GM12872 (cell line): ENCODE measurements at regions not wholly inside any gene's neighbourhood (a gene's known extent, or its start where the extent isn't known, plus 50 kb on each side); places are given as distances from the start of the nearest gene placed in this dataset.

ENCODE experiments used
- TF ChIP-seq, protein P1 (sequence below): IDR thresholded peaks from 3 replicates; pipeline ENCODE4 v1.5.1; 2011; ENCODE audit warnings: low read depth, mild to moderate bottlenecking, low read length, moderate library complexity; ENCODE audit not compliant: insufficient read depth

DNA sequence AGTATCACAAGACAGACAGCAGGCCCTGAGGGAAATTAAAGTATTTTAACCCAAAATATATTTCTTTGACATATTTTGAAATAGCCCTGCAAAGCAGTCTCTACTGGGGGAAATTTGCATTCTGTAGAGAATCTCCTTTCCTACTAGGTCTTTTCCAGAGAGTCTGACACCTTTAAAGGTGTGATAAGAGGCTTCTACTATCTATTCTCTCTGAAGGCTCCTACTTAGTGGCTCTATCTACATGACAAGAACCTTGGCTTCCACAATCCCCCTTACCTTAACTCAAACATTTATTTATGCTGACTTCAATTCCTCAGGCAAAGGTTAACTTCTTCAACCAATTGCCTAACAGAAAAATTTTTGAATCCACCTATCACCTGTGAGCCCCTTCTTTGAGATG is 174.6 kb upstream of the GALNT5 start:
- TF ChIP-seq, protein P1, sequence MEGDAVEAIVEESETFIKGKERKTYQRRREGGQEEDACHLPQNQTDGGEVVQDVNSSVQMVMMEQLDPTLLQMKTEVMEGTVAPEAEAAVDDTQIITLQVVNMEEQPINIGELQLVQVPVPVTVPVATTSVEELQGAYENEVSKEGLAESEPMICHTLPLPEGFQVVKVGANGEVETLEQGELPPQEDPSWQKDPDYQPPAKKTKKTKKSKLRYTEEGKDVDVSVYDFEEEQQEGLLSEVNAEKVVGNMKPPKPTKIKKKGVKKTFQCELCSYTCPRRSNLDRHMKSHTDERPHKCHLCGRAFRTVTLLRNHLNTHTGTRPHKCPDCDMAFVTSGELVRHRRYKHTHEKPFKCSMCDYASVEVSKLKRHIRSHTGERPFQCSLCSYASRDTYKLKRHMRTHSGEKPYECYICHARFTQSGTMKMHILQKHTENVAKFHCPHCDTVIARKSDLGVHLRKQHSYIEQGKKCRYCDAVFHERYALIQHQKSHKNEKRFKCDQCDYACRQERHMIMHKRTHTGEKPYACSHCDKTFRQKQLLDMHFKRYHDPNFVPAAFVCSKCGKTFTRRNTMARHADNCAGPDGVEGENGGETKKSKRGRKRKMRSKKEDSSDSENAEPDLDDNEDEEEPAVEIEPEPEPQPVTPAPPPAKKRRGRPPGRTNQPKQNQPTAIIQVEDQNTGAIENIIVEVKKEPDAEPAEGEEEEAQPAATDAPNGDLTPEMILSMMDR, result no peak

DNA sequence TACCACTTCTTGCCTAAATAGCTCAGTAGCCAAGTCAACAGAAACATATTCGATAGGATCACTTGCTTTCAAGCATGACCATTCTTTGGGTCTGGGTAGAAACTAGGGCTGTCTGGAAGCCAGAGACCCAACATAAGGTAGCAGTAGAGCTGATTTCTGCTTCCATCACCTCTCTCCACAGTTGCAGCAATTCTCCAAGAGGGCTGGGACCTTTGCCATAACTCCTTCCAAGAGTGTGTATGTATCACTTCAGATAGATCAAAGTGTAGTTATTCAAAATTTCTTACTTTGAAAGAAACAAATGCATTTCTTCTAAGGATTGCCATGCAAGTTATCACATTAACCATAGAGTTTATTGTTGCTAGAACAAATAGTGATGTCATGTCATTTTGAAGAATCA is 172.0 kb upstream of the GALNT5 start:
- TF ChIP-seq, protein P1, result no peak

DNA sequence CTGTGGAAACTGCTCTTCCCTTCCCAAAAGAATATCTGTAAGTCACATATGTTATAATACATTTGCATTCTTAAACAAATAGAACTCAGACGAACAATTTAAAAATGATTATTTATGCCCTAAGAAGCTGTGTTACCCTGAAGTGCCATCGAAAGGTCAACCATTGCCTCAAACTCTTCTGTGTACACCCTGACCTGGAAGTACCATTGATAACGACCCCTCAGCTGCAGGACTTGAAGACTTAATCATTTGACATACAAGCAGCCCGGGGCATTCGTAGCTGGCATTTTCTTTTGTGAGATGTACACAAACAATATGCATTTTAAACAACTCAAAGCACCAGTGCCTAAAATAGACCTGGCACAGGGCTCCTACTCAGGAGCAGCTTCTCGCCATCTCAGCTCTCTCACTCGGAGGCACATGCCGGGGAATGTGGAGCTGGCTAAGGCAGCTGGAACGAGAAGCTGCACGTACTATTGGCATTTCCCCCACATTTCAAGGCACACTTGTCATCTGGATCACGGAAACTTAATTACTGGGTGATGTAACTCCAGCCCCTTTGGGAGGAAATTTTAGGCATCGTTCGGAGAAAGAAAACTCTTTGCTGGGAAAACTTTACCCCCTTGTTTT is 170.0 kb upstream of the GALNT5 start:
- TF ChIP-seq, protein P1, result no peak

DNA sequence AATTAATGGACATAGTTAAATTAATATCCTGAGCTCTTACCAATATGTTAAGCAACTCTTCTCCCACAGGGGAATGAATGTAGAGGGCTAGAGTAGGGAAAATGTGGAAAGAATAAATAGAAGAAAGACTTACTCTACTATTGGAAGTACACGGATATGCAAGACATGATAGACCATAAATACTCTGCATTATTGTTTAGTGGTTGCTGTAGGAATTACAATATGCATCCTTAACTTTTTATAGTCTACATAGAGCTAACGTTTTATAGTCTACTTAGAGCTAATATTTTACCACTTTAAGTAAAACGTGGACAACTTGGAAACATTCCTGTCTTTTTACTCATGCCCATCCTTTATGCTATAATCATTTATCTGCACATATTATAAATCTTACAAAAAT is 163.8 kb upstream of the GALNT5 start:
- TF ChIP-seq, protein P1, result no peak

DNA sequence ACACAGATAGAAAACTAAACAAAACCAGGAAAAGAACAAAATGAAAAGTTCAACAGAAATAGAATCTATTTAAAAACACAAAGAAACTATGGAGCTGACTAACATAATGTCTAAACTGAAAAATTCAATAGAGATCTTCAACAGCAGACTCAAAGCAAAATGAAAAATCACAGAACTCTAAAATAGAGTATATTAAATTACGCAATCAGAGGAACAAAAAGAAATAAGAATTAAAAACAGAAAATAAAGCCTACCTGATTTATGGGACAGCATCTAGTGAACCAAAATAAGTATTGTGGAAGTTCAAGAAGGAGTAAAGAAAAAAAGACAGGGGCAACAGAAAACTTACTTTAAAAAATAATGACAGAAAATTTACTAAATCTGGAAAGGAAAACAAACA is 152.1 kb upstream of the GALNT5 start:
- TF ChIP-seq, protein P1, result no peak

DNA sequence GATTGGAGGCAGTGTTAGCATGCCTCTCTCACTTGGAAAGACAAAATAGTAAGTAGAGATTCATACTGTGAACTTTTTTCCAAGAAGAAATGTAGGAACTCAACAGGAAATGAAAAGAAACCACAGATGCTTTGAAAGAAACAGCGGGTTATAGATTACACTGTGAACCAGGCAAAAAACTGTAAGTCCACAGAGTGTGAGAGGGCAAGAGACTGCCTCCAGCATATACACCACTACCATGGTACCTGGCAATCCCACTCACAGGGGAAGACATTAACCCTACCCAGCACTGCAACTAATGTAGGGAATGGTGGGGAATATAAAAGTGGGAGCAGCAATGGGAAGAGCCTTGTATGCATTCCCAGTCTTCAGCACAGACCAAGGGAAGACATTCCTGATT is 150.6 kb upstream of the GALNT5 start:
- TF ChIP-seq, protein P1, result no peak

DNA sequence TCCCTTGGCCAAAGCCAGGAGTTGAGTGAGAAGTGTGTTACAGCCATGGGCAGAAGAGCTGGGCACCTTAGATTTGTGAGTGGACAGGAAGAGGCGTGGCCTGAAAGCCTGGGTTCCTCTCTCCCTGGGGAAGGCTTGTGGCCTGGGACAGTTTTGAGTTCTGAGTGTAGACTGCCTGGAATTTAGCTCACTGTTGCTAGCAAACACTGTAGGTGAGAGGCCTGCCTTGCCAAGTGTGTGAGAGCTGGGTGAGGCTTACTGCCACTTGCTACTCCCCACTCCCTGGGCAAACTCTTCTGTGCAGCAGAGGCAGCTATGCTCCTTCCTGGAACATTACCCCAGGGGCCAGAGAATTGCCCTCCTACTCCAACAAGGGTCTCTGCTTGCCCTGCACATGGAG is 150.0 kb upstream of the GALNT5 start:
- TF ChIP-seq, protein P1, result no peak
